CMK (cell line): ENCODE measurements at regions not wholly inside any gene's neighbourhood (a gene's known extent, or its start where the extent isn't known, plus 50 kb on each side); places are given as distances from the start of the nearest gene placed in this dataset.

Experiments
- DNase-seq: peaks from one replicate; pipeline ENCODE4 v3.0.0-alpha.2; 2010; ENCODE audit warnings: low read depth

- DNase-seq = no peak
Observed at GRCh38 chr20:4513720-4514119, 172.5 kb upstream of the PRNP start.

- no peak for DNase-seq
Observed at GRCh38 chr20:4512891-4513550, 173.2 kb upstream of the PRNP start.

- DNase-seq = no peak
Observed at GRCh38 chr20:4511776-4512175, 174.5 kb upstream of the PRNP start.

- DNase-seq = no peak
Observed at GRCh38 chr20:4509825-4510522, 176.3 kb upstream of the PRNP start.

GRCh38 chr20:4508773-4509172 lies 177.5 kb upstream of the PRNP start:
- DNase-seq = no peak

- no peak for DNase-seq
Observed at GRCh38 chr20:4507288-4507719, 179.0 kb upstream of the PRNP start.

- no peak for DNase-seq
Observed at GRCh38 chr20:4504814-4505213, 181.4 kb upstream of the PRNP start.

- DNase-seq = no peak
Observed at GRCh38 chr20:4502756-4503155, 183.5 kb upstream of the PRNP start.

- DNase-seq = no peak
Observed at GRCh38 chr20:4493386-4493785, 192.9 kb upstream of the PRNP start.

- DNase-seq = no peak
Observed at GRCh38 chr20:4491643-4492042, 194.6 kb upstream of the PRNP start.

GRCh38 chr20:4490606-4491280 lies 195.5 kb upstream of the PRNP start:
- DNase-seq = no peak

- no peak for DNase-seq
Observed at GRCh38 chr20:4490045-4490444, 196.2 kb upstream of the PRNP start.

GRCh38 chr20:4488407-4489339 lies 197.6 kb upstream of the PRNP start:
- DNase-seq = no peak

- no peak for DNase-seq
Observed at GRCh38 chr20:4484379-4484997, 201.8 kb upstream of the PRNP start.

- no peak for DNase-seq
Observed at GRCh38 chr20:4483961-4484360, 202.3 kb upstream of the PRNP start.

GRCh38 chr20:4483486-4483885 lies 202.8 kb upstream of the PRNP start:
- no peak for DNase-seq

- no peak for DNase-seq
Observed at GRCh38 chr20:4480104-4480503, 206.2 kb upstream of the PRNP start.

- DNase-seq = no peak
Observed at GRCh38 chr20:4476903-4477500, 209.3 kb upstream of the PRNP start.

GRCh38 chr20:4472906-4473305 lies 213.3 kb upstream of the PRNP start:
- no peak for DNase-seq

GRCh38 chr20:4471221-4471620 lies 215.0 kb upstream of the PRNP start:
- DNase-seq = no peak

GRCh38 chr20:4470375-4470774 lies 215.9 kb upstream of the PRNP start:
- DNase-seq = no peak
